GM23338 (cell line): ENCODE measurements at regions not wholly inside any gene's neighbourhood (a gene's known extent, or its start where the extent isn't known, plus 50 kb on each side); places are given as distances from the start of the nearest gene placed in this dataset.
A peak's percentile ranks its signal among the peaks of the same experiment; 100 is the strongest.

Experiments
- ATAC-seq: fragments of 200-7000 bp; cut with Tn5 transposase; 3 replicates; pipeline ENCODE4 v1.9.1; 2020
- DNase-seq: peaks from one replicate; pipeline ENCODE4 v3.0.0-alpha.2; 2015; ENCODE audit warnings: low spot score
- H2AFZ ChIP-seq: fragments of 200-600 bp; sonication (generic); 2 replicates; pipeline ENCODE4 v1.8.0; 2016; ENCODE audit warnings: antibody characterized with exemption, mild to moderate bottlenecking, moderate library complexity
- H3F3A ChIP-seq: fragments of 200-600 bp; sonication (generic); replicated peaks from 2 replicates; pipeline ENCODE4 v1.8.0; 2017; ENCODE audit warnings: antibody characterized with exemption, mixed run types, low read depth
- H3K27ac ChIP-seq: fragments of 200-600 bp; sonication (generic); 2 replicates; pipeline ENCODE4 v1.6.1; 2016; ENCODE audit warnings: low read depth
- H3K27me3 ChIP-seq: fragments of 200-600 bp; sonication (generic); 2 replicates; pipeline ENCODE4 v1.8.0; 2016; ENCODE audit warnings: mild to moderate bottlenecking, mixed run types, moderate library complexity; ENCODE audit not compliant: insufficient read depth
- H3K36me3 ChIP-seq: fragments of 200-600 bp; sonication (generic); 2 replicates; pipeline ENCODE4 v1.8.0; 2016; ENCODE audit warnings: mild to moderate bottlenecking; ENCODE audit not compliant: insufficient read depth
- H3K4me1 ChIP-seq: fragments of 200-600 bp; sonication (generic); 2 replicates; pipeline ENCODE4 v1.8.0; 2016; ENCODE audit warnings: mild to moderate bottlenecking, moderate library complexity; ENCODE audit not compliant: insufficient read depth
- H3K4me2 ChIP-seq: fragments of 200-600 bp; sonication (generic); 2 replicates; pipeline ENCODE4 v1.7.1; 2017; ENCODE audit warnings: mixed run types
- H3K4me3 ChIP-seq: fragments of 200-600 bp; sonication (generic); 2 replicates; pipeline ENCODE4 v1.6.1; 2016; ENCODE audit warnings: mixed run types
- H3K79me2 ChIP-seq: fragments of 200-600 bp; sonication (generic); replicated peaks from 2 replicates; pipeline ENCODE4 v1.8.0; 2017; ENCODE audit warnings: mild to moderate bottlenecking; ENCODE audit not compliant: insufficient read depth
- H3K9me2 ChIP-seq: fragments of 200-600 bp; sonication (generic); 2 replicates; pipeline ENCODE4 v1.8.0; 2017; ENCODE audit not compliant: insufficient read depth
- H4K20me1 ChIP-seq: fragments of 200-600 bp; sonication (generic); replicated peaks from 2 replicates; pipeline ENCODE4 v1.8.0; 2017; ENCODE audit warnings: mild to moderate bottlenecking; ENCODE audit not compliant: insufficient read depth
- H3K27ac Mint-ChIP-seq: 2 replicates; pipeline ENCODE4 v1.8.0; 2020; ENCODE audit warnings: inconsistent platforms, mild to moderate bottlenecking, moderate library complexity, mixed read lengths
- H3K27me3 Mint-ChIP-seq: 3 replicates; pipeline ENCODE4 v1.8.0; 2022; ENCODE audit warnings: low read depth, mild to moderate bottlenecking, moderate library complexity, mixed read lengths, inconsistent platforms; ENCODE audit not compliant: insufficient read depth, poor library complexity
- H3K36me3 Mint-ChIP-seq: 3 replicates; pipeline ENCODE4 v1.8.0; 2021; ENCODE audit warnings: low read depth, mild to moderate bottlenecking, inconsistent platforms, moderate library complexity, mixed read lengths
- H3K4me1 Mint-ChIP-seq: 3 replicates; pipeline ENCODE4 v1.8.0; 2020; ENCODE audit warnings: mild to moderate bottlenecking, inconsistent platforms, mixed read lengths
- H3K4me3 Mint-ChIP-seq: 3 replicates; pipeline ENCODE4 v1.8.0; 2021; ENCODE audit warnings: moderate library complexity, mild to moderate bottlenecking, inconsistent platforms, mixed read lengths
- H3K9me3 Mint-ChIP-seq: 3 replicates; pipeline ENCODE4 v1.8.0; 2020; ENCODE audit warnings: moderate library complexity, mild to moderate bottlenecking, inconsistent platforms, mixed read lengths
- EZH2phosphoT487 ChIP-seq: fragments of 200-600 bp; sonication (generic); IDR thresholded peaks from one replicate; pipeline ENCODE4 v1.8.1; 2018; ENCODE audit warnings: antibody characterized with exemption; ENCODE audit not compliant: unreplicated experiment
- TF ChIP-seq, protein P1 (sequence below), 2 experiments: fragments of 200-600 bp in 1 of 2; sonication (generic) in 1 of 2; conservative IDR thresholded peaks; 2 replicates each; pipeline versions ENCODE4 v1.5.1 to v1.6.1; 2016 to 2017; ENCODE audit warnings: antibody characterized with exemption in 2 of 2, low read depth in 2 of 2, mild to moderate bottlenecking in 2 of 2, moderate library complexity in 1 of 2
- TF ChIP-seq, protein P2 (sequence below): fragments of 250-450 bp; sonication (Bioruptor Pico); IDR thresholded peaks from 2 replicates; pipeline ENCODE4 v1.5.0; 2020; ENCODE audit warnings: mild to moderate bottlenecking, moderate library complexity

GRCh38 chr3:64444490-64445108 is 219.3 kb upstream of the PRICKLE2 start:
- Mint-ChIP-seq H3K27ac (no peak overlapping the region), H3K36me3 (no peaks in the 10 kb centered on the region), H3K27me3 (peaks cover 8% of the 10 kb centered on the region), H3K4me3 (peak overlapping the region; percentile 80), H3K4me1 (peaks cover 59% of the 10 kb centered on the region), H3K9me3 (no peaks in the 10 kb centered on the region)
- ATAC-seq, result peak; percentile 36
- Histone ChIP-seq H3K4me2 (peak overlapping the region; percentile 99), H3F3A (0 out of 2 replicates have a peak, but pooled peaks cover 4% of the 10 kb centered on the region), H4K20me1 (no peaks in the 10 kb centered on the region), H3K9me2 (no peaks in the 10 kb centered on the region), H3K4me1 (peaks cover 54% of the 10 kb centered on the region), H3K27me3 (peaks cover 27% of the 10 kb centered on the region), H3K27ac (no peak overlapping the region), H3K4me3 (peak overlapping the region; percentile 92), H3K79me2 (no peaks in the 10 kb centered on the region), H3K36me3 (no peaks in the 10 kb centered on the region), H2AFZ (peak overlapping the region; percentile 98)
- no peak for TF ChIP-seq EZH2phosphoT487
- TF ChIP-seq, protein P1, sequence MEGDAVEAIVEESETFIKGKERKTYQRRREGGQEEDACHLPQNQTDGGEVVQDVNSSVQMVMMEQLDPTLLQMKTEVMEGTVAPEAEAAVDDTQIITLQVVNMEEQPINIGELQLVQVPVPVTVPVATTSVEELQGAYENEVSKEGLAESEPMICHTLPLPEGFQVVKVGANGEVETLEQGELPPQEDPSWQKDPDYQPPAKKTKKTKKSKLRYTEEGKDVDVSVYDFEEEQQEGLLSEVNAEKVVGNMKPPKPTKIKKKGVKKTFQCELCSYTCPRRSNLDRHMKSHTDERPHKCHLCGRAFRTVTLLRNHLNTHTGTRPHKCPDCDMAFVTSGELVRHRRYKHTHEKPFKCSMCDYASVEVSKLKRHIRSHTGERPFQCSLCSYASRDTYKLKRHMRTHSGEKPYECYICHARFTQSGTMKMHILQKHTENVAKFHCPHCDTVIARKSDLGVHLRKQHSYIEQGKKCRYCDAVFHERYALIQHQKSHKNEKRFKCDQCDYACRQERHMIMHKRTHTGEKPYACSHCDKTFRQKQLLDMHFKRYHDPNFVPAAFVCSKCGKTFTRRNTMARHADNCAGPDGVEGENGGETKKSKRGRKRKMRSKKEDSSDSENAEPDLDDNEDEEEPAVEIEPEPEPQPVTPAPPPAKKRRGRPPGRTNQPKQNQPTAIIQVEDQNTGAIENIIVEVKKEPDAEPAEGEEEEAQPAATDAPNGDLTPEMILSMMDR (conservative IDR thresholded peaks at IDR 0.05; ENCODE audit: low read depth in 2 of 2), result peak in 1 of 2 experiments; percentile 21; a peak in 2 of 4 replicates
- DNase-seq, result peak; percentile 67

GRCh38 chr3:64443546-64444381 is 218.5 kb upstream of the PRICKLE2 start:
- H4K20me1 ChIP-seq, result no peaks in the 10 kb centered on the region
- H3K9me3 Mint-ChIP-seq, result no peaks in the 10 kb centered on the region
- H3K4me2 ChIP-seq, result peak overlapping the region; percentile 77
- no peak for ATAC-seq
- peaks cover 27% of the 10 kb centered on the region for H3K27me3 ChIP-seq
- H3K27me3 Mint-ChIP-seq, result peaks cover 5% of the 10 kb centered on the region
- TF ChIP-seq, protein P2, sequence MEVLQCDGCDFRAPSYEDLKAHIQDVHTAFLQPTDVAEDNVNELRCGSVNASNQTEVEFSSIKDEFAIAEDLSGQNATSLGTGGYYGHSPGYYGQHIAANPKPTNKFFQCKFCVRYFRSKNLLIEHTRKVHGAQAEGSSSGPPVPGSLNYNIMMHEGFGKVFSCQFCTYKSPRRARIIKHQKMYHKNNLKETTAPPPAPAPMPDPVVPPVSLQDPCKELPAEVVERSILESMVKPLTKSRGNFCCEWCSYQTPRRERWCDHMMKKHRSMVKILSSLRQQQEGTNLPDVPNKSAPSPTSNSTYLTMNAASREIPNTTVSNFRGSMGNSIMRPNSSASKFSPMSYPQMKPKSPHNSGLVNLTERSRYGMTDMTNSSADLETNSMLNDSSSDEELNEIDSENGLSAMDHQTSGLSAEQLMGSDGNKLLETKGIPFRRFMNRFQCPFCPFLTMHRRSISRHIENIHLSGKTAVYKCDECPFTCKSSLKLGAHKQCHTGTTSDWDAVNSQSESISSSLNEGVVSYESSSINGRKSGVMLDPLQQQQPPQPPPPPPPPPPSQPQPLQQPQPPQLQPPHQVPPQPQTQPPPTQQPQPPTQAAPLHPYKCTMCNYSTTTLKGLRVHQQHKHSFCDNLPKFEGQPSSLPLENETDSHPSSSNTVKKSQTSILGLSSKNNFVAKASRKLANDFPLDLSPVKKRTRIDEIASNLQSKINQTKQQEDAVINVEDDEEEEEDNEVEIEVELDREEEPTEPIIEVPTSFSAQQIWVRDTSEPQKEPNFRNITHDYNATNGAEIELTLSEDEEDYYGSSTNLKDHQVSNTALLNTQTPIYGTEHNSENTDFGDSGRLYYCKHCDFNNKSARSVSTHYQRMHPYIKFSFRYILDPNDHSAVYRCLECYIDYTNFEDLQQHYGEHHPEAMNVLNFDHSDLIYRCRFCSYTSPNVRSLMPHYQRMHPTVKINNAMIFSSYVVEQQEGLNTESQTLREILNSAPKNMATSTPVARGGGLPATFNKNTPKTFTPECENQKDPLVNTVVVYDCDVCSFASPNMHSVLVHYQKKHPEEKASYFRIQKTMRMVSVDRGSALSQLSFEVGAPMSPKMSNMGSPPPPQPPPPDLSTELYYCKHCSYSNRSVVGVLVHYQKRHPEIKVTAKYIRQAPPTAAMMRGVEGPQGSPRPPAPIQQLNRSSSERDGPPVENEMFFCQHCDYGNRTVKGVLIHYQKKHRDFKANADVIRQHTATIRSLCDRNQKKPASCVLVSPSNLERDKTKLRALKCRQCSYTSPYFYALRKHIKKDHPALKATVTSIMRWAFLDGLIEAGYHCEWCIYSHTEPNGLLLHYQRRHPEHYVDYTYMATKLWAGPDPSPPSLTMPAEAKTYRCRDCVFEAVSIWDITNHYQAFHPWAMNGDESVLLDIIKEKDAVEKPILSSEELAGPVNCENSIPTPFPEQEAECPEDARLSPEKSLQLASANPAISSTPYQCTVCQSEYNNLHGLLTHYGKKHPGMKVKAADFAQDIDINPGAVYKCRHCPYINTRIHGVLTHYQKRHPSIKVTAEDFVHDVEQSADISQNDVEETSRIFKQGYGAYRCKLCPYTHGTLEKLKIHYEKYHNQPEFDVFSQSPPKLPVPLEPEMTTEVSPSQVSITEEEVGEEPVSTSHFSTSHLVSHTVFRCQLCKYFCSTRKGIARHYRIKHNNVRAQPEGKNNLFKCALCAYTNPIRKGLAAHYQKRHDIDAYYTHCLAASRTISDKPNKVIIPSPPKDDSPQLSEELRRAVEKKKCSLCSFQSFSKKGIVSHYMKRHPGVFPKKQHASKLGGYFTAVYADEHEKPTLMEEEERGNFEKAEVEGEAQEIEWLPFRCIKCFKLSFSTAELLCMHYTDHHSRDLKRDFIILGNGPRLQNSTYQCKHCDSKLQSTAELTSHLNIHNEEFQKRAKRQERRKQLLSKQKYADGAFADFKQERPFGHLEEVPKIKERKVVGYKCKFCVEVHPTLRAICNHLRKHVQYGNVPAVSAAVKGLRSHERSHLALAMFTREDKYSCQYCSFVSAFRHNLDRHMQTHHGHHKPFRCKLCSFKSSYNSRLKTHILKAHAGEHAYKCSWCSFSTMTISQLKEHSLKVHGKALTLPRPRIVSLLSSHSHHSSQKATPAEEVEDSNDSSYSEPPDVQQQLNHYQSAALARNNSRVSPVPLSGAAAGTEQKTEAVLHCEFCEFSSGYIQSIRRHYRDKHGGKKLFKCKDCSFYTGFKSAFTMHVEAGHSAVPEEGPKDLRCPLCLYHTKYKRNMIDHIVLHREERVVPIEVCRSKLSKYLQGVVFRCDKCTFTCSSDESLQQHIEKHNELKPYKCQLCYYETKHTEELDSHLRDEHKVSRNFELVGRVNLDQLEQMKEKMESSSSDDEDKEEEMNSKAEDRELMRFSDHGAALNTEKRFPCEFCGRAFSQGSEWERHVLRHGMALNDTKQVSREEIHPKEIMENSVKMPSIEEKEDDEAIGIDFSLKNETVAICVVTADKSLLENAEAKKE, result no peak
- H3K9me2 ChIP-seq, result no peaks in the 10 kb centered on the region
- H3K79me2 ChIP-seq, result no peaks in the 10 kb centered on the region
- H3K4me3 Mint-ChIP-seq, result peak overlapping the region; percentile 80
- H3K4me1 ChIP-seq, result peaks cover 54% of the 10 kb centered on the region
- no peaks in the 10 kb centered on the region for H3K36me3 ChIP-seq
- no peak overlapping the region for H3K27ac Mint-ChIP-seq
- no peaks in the 10 kb centered on the region for H3K36me3 Mint-ChIP-seq
- no peak overlapping the region for H3K27ac ChIP-seq
- peak overlapping the region; percentile 92; the same call in 1 of the 2 replicates for H3K4me3 ChIP-seq
- peaks cover 66% of the 10 kb centered on the region for H3K4me1 Mint-ChIP-seq
- 0 out of 2 replicates have a peak overlapping the region, but pooled peaks have one; percentile 43 for H2AFZ ChIP-seq
- H3F3A ChIP-seq, result 0 out of 2 replicates have a peak, but pooled peaks cover 4% of the 10 kb centered on the region
- no peak for DNase-seq
